CD4-positive, alpha-beta T cell treated with Interferon alpha-2 for 1 hour (primary cell): ENCODE measurements at regions not wholly inside any gene's neighbourhood (a gene's known extent, or its start where the extent isn't known, plus 50 kb on each side); places are given as distances from the start of the nearest gene placed in this dataset.

Experiments used
- DNase-seq, 2 donors: peaks; one replicate each; pipeline ENCODE4 v3.0.0-alpha.2; 2020 to 2022

DNA sequence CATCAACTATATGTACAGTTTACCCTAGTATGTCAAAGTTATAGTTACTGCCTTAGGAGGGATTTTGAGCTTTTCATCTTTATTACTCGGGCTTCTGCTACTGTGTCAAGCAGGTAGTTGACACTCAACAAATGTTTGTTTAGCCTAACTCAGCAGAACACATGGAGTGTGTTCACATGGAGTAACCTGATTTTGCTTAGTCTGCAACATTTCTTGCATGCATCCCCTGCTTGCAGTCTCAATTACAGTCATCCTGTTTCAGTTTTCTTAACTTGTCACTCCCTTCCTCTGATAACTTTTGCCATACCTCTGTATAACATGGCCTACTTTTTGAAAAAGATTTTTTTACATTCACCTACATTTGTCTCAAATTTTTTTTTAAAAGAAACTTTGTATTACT is 135.5 kb downstream of the NMUR2 start:
- DNase-seq: no peak

DNA sequence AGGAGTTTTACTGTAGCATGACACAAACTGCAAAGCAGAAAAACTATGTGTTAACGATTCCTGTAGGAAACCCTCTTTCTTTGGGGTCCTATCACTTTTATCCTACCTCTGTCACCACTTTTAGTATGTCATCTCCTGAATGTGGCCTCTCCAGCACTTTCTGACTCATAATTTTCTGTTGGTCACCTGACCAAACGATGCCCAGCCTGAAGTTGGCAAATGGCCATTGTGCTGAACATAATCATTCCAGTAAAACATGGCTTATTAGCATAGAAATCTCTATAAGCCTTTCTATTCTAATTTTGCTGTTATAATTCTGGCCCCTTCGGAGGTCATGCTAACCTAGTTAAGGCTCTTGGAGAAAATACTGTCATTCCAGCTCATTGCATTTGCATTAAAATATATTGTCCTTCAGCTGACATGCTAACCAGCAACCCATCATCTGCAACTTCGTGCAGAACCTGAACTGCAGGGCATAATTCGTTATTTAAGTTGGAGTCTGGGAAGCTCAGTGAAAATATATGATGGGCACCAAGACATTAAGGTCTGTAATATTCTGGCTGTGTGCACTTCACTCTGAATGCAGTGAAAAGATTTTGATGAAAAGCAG is 140.3 kb downstream of the NMUR2 start:
- no peak for DNase-seq

DNA sequence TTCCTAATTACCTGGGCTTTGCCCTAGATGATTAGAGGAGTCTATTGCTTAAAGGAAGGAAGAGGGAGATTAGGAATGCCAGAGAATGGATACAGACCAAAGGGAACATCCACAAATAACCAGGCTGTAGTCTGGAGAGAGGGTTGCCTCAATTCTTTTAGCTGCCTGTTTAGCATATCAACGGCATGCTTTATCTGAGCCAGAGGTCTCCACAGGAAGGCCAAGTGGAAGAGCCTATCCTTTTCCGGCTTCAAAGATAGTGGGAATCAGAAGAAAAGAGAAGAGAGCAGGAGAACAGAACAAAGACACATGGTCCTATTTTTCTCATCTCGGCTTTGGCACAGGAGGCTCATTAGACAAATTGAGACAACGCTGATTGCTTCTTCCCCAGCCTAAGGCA is 142.4 kb downstream of the NMUR2 start:
- DNase-seq: no peak

DNA sequence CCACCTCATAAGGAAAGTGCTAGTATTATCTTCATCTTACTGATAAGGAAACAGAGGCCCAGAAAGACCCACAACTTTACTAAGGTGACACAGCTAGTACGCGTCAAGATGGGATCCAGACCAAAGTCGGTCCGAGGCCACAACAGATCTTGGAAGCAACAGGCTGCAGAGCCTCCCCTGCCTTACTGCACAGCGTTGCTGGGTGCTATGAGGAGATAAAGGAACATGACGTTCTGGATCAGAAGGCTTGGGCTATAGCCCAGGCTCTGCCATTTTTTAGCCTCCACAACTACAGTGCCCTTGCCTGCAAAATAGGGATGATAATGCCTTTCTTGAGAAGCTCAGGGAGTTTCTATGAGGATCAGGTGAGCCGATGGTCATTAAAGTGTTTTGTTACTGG is 144.1 kb downstream of the NMUR2 start:
- DNase-seq: no peak

DNA sequence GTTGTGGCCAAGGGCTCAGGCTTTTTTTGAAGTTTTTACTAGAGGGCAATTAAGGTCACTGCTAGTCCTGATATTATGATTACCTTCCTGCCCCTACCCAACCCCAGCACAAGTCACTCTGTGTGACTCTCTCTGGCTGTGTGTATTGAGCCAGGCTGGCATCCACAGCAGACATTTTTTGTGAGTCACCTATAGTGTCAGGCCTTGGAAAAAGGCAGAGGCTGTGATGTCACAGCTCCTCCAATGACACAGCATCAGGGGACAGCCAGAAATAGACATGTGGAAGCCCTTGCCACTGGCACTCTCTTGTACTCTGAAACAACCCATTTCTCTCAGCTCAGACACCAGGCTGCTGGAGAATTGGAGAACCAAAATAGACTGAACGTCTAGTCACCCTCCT is 145.4 kb downstream of the NMUR2 start:
- DNase-seq: no peak

DNA sequence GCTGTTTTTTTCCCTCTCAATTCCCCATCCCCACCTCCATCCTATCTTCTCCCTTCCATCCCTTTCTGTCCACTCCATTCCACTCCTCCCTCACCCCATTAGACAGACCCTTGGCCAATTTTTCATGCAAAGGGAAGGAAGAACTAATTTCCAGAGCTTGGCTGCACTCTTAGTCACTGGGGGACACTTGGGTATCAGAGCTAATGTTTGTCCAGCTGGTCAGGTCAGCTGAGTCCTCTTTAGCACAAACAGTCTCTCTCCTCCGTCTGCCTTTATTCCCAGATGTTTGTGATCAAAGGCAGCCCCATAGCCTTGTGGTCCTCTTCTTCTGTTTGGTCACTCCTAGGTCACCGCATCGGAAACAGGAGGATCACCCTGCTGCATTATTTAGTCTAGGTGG is 148.5 kb downstream of the NMUR2 start:
- DNase-seq: no peak

DNA sequence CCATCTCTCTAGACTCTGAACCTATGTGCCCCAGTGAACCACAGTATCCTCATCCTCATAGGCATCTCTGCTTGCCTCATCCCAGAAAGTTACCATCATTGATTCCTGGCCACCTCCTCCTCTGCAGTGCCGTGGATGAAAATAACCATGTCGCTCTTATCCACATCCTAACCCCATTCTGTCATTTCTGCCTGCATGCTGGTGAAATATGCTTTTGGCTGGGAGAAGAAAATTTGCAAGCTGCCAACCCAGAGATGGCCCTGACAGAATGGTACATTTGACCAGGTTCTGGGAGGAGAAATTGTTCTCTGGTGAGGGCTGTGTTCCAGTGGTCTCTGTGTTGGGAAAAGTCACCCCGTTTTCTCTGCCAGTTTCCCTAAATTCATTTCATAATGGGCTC is 149.7 kb downstream of the NMUR2 start:
- DNase-seq: no peak

DNA sequence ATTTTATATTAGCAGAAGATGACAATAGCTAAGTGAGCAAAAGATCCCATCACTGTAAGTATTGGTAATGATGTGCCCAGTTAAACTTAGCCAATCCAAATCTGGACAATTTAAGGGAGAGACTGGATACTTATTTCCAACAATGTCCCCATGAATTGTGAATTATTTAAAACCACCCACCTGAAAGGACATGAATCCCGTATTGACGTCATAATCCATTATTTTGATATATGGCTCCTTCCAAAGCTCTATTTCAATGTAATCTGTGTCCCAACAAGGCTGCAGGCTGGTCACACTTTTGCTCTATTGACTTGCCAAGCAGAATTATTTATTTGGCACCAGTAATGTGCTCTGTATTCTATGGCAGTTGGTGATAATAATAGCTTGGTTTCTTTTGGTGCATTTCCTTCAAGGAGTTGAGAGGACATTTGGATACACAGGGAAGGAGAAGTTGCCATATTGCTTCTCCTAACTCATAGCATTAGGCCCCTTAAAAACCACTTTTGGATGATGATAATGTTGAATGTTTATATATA is 157.2 kb downstream of the NMUR2 start:
- DNase-seq: no peak

DNA sequence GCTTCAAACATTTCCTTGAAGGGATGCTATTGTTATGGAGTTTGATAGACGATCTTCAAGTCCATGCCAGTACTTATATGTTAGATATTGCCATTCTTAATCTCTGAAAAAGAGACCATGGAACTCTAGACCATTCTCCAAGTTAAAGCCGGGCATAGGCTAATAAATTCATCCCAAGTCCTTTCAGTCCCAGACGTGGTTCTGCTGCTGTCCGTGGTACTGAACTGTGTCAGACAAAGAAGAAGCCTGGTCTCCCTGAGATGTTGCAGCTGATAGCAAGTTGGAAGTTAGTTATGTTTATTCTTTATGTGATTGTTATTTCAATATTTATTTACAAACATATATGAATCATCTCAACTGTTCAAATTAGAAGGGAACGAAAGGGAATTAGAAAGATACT is 158.7 kb downstream of the NMUR2 start:
- no peak for DNase-seq

DNA sequence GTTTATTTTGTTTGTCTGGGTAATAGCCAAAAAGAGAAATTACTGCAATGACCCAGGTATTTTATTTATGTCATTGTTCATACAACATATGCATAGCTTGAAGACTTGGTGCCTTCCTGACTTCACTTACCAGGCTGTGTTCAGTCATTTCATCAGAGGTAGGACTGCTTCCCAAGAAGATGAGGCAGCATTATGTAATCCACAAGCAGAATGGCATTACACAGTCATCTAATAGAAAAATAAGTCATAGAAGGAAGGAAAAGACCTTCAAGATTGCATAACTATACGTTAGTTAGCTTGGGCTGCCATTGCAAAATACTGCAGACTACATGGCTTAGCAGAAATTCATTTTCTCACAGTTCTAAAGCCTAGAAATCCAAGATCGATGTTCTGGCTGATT is 167.5 kb downstream of the NMUR2 start:
- DNase-seq: no peak

DNA sequence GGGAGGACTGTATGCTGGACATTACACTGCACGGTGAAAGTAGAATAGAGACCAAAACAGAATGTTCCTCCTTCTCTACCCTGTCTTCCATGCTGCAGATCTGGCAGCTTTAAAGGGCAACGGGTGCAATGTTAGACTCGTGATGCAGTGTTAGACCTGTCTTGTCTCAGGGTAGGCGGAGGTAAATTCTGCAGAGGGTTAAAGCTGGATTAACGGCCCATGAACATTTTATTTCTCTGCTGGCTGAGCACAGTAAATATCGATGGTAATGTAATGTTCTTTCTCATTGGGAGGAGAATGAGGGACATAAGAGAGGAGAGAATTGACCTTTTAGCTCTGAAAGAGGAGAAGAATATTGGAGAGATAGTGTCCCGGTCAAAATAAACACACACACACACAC is 178.9 kb downstream of the NMUR2 start:
- DNase-seq: no peak

DNA sequence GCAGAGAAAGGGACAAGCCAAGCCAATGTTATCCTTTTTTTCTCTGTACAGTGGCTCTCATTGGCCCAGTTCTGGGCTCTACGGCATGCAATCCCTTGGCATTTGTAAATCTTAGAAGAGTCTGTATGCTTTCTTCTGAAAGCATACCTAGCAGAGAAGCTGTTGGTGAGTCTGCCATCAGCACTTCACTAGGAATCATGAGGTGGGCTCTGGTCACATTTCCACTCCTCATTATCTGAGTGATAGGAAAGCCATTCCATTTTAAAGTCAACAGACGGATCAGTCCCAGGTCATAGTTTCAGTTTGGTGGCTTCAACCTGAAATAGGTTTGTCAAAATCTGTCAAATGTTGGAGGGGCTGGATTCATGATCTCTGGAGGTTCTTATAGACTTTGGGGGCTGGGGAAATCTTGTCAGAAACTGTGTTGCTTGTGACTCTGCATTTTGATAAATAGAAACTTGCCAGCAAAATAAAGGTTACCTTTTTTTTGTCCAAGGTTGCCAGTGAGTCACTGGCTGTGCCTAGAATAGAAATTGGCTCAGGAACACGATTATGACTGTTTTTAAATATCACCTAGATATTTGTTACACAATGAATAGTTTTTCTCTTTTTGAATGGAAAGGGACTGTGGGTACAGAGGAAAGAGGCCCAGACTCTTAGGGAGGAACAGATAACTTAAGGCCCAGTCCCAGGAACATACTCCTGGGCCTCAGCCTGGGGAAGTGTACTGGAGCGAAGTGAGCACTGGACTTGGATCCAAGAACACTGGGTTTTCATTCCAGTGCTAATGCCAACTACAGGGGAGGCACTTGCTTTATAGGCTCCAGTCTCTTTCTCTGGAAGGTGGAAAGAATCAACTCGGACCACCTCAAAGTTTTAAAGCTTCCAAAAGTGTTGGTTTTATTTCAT is 183.1 kb downstream of the NMUR2 start:
- DNase-seq: no peak

DNA sequence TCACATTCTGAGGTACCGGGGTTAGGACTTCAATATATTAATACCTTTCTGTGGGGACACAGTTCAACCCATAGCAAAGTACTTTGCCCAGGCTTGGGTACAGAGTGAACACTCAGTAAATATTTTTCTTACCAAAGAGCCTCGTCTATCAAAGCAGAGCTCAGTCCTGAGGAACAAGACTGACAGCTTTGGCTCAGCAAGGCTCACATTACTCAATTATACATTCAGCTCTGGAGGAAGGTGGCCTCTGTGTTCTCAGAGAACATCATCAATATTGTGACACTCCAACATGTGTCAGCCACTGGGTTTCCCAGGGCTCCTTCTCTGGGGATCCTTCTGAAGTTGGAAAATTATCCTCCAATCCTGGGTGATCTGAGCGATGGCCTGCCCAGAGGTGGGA is 186.4 kb downstream of the NMUR2 start:
- DNase-seq: no peak

DNA sequence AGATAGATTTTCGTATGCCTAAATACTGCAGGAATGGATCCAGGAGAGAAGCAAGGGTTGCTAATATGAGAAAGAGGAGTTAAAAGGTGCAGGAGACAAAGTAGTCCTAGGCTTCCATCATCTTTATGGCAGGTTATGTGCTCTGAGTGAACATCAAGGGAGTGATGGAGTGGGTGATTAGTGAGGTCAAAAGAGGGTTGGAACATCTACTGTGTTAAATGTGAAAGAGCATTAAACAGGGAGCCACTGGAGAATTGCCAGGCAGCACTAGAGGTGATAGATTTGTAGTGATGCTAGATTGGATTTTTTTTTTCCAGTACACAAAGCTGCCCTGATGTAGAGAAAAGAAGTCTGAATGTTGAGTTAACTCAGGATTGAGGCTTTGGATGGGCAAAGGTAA is 199.3 kb downstream of the NMUR2 start:
- DNase-seq: no peak

DNA sequence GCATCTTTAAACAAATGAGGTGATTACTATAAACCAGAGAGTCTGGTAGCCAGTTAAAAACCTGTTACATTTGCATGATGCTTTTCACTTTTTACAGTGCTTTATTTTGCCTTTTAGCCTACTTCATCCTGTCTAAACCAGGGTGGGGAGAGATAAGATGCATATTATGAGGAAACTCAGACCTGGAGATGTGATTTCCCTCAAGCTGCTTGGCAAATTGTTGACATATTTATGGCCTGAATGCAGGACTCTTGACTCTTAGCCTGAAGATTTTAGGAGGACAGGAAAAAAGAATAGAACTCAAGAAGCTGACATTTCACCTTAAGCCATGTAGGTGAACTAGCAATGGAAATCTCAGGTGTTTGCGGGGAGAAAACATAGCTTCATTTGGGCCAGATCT is 202.8 kb downstream of the NMUR2 start:
- no peak for DNase-seq

DNA sequence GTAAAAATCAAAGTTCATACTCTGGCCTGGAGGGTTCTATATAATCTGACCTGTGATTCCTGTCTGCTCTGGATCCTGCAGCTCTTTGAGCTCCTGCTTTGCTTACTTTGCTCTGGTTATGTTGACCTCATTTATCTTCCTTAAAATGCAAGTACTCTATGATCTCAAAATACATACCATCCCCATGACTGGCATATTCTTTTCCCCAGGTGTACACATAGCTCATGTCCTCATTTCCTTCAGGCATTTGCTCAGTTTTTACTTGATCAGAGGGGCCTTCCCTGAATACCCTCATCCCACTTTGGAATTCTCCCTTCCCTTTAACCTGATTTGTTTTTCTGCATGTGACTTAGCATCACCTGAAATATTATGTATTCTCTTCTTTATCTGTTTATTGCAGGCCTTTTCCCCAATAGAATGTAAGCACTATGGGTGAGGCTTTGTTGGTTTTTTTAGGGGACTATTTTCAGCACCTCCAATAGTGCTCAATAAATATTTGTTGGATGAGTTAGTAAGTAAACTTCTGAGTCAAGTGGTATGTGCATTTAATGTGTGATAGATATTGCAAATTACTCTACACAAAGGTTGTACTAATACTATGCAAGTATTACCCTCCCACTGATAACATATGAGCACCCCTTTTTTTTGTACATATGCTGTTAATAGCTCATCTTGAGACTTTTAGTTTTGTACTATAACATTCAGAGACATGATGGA is 211.5 kb downstream of the NMUR2 start:
- DNase-seq: no peak

DNA sequence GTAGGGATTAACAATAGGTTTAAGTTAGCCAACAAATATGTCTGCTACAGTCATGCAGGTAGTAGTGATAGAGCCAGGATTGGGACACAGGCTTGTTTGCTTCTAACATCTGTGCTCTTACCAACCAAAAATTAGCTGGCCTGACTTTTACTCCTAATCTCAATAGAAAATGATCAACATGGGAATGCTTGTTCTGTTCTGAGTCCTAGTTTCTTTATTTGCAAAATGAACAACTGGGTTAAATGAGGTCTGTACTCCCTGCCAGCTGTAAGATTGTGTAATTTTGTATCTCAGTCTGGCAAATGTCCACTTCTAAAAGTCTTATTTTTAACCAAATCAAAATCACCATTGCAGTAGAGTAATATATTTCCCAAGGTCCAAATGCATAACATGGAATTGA is 216.8 kb downstream of the NMUR2 start:
- no peak for DNase-seq

DNA sequence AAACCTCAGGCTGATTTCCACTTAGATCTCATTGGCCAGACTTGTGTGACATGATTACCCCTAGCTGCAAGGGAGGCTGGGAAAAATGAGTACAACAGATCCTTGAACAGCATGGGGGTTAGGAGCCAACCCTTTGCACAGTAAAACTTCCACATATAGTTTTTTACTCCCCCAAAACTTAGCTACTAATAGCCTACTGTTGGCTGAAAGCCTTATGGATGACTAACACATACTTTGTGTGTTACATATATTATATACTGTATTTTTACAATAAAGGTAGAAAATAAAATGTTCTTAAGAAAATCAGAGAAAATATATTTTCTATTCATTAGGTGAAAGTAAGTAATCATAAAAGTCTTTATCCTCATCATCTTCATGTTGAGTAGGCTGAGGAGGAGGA is 217.4 kb downstream of the NMUR2 start:
- DNase-seq: no peak

DNA sequence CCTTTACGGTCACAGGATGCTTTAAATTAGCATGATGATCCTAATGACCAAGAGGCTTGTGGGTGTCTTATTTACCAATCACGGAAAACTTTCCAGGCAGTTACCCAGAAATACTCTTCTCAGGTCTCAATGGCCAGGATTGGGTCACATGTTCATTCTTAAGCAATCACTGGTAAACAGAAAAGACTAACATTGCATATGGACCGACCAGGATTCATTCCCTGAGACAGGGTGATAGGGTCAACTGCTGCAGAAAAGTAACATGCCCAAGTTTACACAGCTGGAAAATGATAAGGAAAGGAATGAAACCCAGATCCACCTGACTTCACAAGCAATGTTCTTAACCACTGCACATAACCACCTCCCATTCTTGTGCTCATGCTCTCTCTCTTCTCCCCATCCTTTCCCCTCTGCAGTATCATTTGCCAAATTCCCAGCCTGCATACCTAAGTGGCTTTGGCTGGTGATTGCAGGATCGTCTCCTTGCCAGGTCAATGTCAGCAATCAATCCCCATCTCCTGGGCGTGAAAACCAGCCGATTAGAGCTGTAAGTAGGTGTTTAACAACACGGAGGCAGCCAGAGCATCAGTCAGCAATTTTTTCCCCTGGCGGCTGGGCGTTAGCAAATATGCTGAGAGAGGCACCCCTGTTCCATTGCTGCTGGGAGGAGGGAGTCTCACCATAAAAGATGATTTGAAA is 219.4 kb downstream of the NMUR2 start:
- DNase-seq: no peak

DNA sequence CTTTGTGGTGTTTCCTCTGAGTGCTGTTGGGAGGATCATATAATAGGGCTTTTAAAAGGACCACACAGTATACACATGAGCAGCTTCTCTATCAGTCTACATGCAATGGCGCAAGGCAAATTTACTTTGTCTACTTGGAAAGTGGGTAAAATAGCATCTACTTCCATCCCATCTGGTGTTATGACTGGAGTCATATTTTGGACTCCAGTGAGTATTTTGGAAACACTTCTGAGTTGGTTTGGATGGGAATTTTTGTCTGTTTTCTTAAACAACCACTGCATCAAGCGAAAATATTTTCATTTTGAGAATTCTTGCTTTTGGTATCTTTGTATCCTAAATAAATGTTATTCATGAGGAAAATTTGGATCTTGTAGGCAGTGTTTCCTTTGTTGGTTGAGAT is 220.8 kb downstream of the NMUR2 start:
- DNase-seq: no peak

DNA sequence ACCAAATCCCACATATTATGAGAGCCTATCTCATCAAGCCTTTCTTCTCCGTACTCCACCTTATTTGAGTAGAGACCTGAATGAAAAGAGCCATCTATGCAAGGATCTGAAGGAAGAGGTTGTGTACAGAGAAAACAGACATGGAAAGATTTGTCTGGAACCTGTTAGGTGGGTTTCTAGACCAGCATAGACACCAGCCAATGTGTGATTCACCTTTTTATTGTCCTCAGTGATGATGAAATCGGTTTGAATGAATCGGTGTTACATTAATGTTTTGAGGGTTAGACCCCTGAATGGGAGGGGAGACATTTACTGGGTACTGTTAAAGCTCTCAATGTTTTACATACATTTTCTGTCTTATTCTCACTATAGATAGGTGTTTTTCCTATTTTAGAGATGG is 223.6 kb downstream of the NMUR2 start:
- DNase-seq: no peak

DNA sequence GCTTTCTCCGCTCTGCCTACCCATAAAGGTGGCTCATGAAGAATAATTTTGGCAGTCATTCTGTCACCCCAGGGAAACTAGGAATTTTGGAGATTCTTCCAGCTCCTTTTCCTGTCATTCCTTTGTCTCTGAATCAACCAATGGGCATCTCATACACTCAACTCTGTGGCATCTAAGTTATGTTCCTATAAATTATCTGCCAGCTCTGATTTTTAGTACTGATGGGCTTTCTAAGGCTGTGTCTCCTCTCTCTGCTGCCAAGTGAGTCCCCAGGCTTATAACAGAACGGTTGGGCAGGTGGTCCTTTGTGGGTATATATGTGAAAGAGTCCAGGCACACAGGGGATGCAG is 226.8 kb downstream of the NMUR2 start:
- no peak for DNase-seq

DNA sequence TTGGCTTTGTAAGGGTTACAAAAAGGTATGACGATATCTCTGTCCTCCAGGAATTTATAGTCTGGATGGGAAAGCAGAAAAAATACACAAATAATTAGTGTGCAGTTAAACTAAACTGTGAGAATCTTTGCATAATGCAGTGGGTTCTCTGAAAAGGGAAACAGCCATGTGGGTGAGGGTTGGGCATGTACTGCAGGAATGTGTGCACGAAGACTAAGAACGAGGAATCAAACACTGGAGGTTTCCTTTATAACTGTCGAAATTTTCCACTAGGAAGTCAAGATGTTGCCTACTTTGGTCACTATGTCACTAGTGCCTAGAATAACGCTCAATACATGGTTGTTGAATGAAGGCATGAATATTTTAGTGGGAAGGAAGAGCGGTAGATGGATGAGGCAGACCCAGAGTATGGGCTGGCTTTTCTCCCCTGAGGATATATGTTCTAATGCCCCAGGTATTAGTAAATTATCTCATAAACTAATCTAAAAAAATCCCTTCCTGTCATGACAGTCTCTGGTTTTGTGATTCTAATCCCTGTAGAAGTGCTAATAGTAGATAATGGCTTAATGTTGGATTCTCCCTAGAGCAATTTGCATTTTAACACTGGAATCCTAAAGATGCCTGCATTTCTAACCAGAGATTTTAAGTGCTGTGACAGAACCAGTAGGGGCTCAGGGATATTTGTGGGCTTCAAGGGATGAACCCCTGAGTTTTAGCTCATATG is 227.3 kb downstream of the NMUR2 start:
- DNase-seq: no peak
